ENCODE measurements at regions not wholly inside any gene's neighbourhood (a gene's known extent, or its start where the extent isn't known, plus 50 kb on each side); places are given as distances from the start of the nearest gene placed in this dataset.

DNA sequence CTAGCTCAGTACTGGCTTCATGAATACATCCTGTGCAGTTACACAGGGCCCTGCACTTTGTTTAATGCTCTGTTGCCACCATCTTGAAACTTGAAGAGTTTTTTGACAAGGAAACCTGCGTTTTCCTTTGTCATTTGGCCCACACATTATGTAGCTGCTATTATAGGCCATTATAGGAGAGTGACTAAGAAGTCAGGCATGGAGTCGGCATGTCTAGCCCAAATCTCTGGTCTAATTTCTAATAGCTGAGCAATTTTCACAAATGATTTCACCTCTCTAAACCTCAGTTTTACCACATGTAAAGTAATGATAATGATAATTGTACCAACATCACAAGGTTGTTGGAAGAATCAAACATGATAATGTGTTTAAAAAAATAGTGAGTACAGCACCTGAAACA is 67.1 kb upstream of the MYLIP start:
- Histone ChIP-seq H3K36me3 (ENCODE audit: control insufficient read depth, insufficient read depth, low read length) (no peaks in the 10 kb centered on the region), H3K27me3 (replicated peaks; ENCODE audit: control insufficient read depth, insufficient read depth, low read length) (no peaks in the 10 kb centered on the region), H3K4me3 (replicated peaks; ENCODE audit: low read depth, low read length) (no peak overlapping the region)
- DNase-seq (ENCODE audit: extremely low read depth, insufficient read length): no peak
- TF ChIP-seq, protein P1, sequence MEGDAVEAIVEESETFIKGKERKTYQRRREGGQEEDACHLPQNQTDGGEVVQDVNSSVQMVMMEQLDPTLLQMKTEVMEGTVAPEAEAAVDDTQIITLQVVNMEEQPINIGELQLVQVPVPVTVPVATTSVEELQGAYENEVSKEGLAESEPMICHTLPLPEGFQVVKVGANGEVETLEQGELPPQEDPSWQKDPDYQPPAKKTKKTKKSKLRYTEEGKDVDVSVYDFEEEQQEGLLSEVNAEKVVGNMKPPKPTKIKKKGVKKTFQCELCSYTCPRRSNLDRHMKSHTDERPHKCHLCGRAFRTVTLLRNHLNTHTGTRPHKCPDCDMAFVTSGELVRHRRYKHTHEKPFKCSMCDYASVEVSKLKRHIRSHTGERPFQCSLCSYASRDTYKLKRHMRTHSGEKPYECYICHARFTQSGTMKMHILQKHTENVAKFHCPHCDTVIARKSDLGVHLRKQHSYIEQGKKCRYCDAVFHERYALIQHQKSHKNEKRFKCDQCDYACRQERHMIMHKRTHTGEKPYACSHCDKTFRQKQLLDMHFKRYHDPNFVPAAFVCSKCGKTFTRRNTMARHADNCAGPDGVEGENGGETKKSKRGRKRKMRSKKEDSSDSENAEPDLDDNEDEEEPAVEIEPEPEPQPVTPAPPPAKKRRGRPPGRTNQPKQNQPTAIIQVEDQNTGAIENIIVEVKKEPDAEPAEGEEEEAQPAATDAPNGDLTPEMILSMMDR (IDR thresholded peaks at IDR 0.05; ENCODE audit: insufficient read depth, low read length, poor library complexity, severe bottlenecking): no peak

DNA sequence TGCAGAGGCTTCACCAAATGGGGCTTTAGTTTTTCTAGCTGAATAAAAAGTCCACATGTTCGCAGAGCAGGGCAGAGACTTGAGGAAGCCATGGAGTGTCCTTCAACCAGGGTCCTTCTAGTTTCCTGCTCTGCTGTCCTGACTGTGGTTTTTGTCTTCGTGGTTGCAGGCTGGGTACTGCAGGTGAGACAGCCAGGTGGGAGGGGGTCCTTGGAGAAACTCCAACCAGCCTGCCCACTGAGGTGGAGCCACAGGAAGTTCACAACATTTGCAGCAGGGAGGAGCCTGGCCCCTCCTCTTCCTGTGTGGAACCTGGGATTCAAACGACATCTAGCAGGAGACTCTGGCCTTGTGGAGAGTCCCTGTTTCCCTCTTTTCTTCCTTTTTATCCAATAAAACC is 68.8 kb upstream of the MYLIP start:
- DNase-seq (ENCODE audit: extremely low read depth, insufficient read length): no peak
- H3K4me3 ChIP-seq (replicated peaks; ENCODE audit: low read depth, low read length): no peak overlapping the region
- no peaks in the 10 kb centered on the region for H3K36me3 ChIP-seq (ENCODE audit: control insufficient read depth, insufficient read depth, low read length)
- no peaks in the 10 kb centered on the region for H3K27me3 ChIP-seq (replicated peaks; ENCODE audit: control insufficient read depth, insufficient read depth, low read length)
- TF ChIP-seq, protein P1 (IDR thresholded peaks at IDR 0.05; ENCODE audit: insufficient read depth, low read length, poor library complexity, severe bottlenecking): no peak

DNA sequence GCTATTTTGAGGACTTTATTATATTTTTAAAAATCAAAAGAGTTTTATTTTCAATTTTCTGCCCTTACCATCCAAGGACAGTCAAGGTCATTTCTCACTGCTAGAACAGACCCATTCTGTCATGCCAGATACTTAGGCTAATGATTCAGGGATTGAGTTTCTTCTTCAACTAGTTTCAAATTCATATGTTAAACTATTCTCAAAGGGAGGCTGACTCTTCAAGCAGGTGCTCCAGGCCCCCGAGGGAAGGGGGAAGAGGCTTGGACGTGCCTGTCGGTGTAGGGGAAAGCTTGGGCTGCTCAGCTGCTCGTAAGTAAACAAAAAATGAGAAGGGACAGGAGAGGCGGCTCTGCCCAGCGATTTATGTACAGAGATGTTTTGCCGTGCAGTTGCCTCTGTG is 69.4 kb upstream of the MYLIP start:
- no peak for DNase-seq (ENCODE audit: extremely low read depth, insufficient read length)

DNA sequence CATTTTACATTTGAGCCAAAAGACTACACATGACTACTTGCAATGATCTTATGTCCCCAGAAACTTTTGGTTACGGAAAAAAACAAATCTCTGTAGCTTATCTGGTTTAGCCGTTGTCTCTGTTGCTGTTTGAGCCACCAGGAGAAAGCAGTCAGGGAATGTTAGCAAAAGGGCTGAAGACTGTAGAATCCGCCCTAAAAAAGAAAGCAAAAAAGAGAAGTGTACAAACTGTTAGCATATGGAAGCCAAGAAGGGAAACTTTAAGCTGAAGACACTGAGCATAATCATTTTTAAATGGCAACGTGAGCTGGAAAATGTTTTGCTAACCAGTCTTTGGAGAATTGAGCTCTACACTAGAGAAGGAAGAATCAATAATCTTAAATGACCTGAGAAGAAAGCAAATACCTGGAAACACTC is 69.9 kb upstream of the MYLIP start:
- no peaks in the 10 kb centered on the region for H3K27me3 ChIP-seq (replicated peaks; ENCODE audit: control insufficient read depth, insufficient read depth, low read length)

More for the DNA sequence above, 69.4 kb upstream of the MYLIP start:
- H3K36me3 ChIP-seq (ENCODE audit: control insufficient read depth, insufficient read depth, low read length): no peaks in the 10 kb centered on the region
- TF ChIP-seq, protein P1 (IDR thresholded peaks at IDR 0.05; ENCODE audit: insufficient read depth, low read length, poor library complexity, severe bottlenecking): no peak
- H3K27me3 ChIP-seq (replicated peaks; ENCODE audit: control insufficient read depth, insufficient read depth, low read length): no peaks in the 10 kb centered on the region
- H3K4me3 ChIP-seq (replicated peaks; ENCODE audit: low read depth, low read length): no peak overlapping the region

DNA sequence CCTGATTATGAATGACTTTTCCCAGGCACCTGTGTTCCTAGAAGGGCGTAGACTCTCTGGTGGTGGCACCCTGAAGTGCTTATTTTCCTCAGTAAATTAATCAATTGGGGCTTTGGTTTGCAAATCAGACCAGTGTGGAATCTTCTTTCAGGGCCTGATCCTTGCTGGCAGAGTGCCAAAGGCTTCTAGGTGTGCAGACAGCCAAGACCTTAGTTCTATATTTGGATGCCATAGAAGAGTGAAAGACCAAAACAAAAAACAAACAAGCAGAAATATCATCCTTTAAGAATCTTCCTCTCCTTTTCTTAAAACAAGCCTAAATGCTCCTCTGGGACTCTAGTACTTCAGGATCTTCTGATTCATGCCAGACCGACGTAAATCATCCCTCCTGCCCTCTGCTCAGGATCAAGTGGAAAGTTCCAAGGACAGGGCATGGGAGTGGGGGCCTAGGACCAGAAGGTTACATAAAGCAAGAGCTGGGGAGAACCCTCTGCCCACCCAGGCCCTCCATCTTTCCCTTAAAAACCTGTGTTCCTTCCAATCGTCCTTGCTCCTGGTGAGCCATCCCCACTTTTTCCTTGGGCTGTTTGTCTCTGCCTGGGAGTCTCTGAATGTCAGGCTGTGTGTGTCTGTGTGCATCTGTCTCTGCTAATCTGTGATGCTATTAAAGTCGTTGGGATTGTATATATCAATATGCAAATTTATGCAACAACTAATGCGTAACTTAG is 70.5 kb upstream of the MYLIP start:
- no peak for DNase-seq (ENCODE audit: extremely low read depth, insufficient read length)
- Histone ChIP-seq H3K27me3 (replicated peaks; ENCODE audit: control insufficient read depth, insufficient read depth, low read length) (no peaks in the 10 kb centered on the region), H3K36me3 (ENCODE audit: control insufficient read depth, insufficient read depth, low read length) (no peaks in the 10 kb centered on the region), H3K4me3 (replicated peaks; ENCODE audit: low read depth, low read length) (no peak overlapping the region)
- TF ChIP-seq, protein P1 (IDR thresholded peaks at IDR 0.05; ENCODE audit: insufficient read depth, low read length, poor library complexity, severe bottlenecking): no peak

More for the DNA sequence above, 69.9 kb upstream of the MYLIP start:
- no peaks in the 10 kb centered on the region for H3K36me3 ChIP-seq (ENCODE audit: control insufficient read depth, insufficient read depth, low read length)
- no peak for DNase-seq (ENCODE audit: extremely low read depth, insufficient read length)
- TF ChIP-seq, protein P1 (IDR thresholded peaks at IDR 0.05; ENCODE audit: insufficient read depth, low read length, poor library complexity, severe bottlenecking): no peak
- H3K4me3 ChIP-seq (replicated peaks; ENCODE audit: low read depth, low read length): no peak overlapping the region
